Neuronal stem cell (in vitro differentiated cells): ENCODE measurements at regions not wholly inside any gene's neighbourhood (a gene's known extent, or its start where the extent isn't known, plus 50 kb on each side); places are given as distances from the start of the nearest gene placed in this dataset.
A peak's percentile ranks its signal among the peaks of the same experiment; 100 is the strongest.

ENCODE experiments used
- DNase-seq: peaks from one replicate; pipeline ENCODE4 v3.0.0-alpha.2; 2013; ENCODE audit warnings: low spot score
- H2AFZ ChIP-seq: one replicate; pipeline ENCODE4 v1.6.1; 2013; ENCODE audit warnings: mild to moderate bottlenecking, low read length, inconsistent platforms
- H2AK5ac ChIP-seq: 2 replicates; pipeline ENCODE4 v1.6.1; 2013; ENCODE audit warnings: low read depth, mild to moderate bottlenecking, inconsistent platforms, low read length, moderate library complexity, mixed read lengths
- H2BK120ac ChIP-seq: 2 replicates; pipeline ENCODE4 v1.6.1; 2013; ENCODE audit warnings: low read depth, mild to moderate bottlenecking, inconsistent platforms, low read length, moderate library complexity, mixed read lengths
- H2BK12ac ChIP-seq: one replicate; pipeline ENCODE4 v1.6.1; 2013; ENCODE audit warnings: low read length, inconsistent platforms
- H2BK15ac ChIP-seq: 2 replicates; pipeline ENCODE4 v1.6.1; 2013; ENCODE audit warnings: mild to moderate bottlenecking, low read length, inconsistent platforms, mixed read lengths
- H2BK5ac ChIP-seq: one replicate; pipeline ENCODE4 v1.6.1; 2013; ENCODE audit warnings: inconsistent platforms, mild to moderate bottlenecking, low read length, moderate library complexity
- H3K14ac ChIP-seq: one replicate; pipeline ENCODE4 v1.6.1; 2013; ENCODE audit warnings: low read length, inconsistent platforms
- H3K18ac ChIP-seq: 2 replicates; pipeline ENCODE4 v1.6.1; 2013; ENCODE audit warnings: low read length, inconsistent platforms
- H3K23ac ChIP-seq: 2 replicates; pipeline ENCODE4 v1.6.1; 2013; ENCODE audit warnings: low read depth, mild to moderate bottlenecking, mixed read lengths, low read length, inconsistent platforms; ENCODE audit not compliant: poor library complexity
- H3K27ac ChIP-seq: replicated peaks from 3 replicates; pipeline ENCODE4 v1.5.1; 2013; ENCODE audit warnings: low read length, inconsistent platforms
- H3K27me3 ChIP-seq, 3 experiments: 2 replicates each; pipeline ENCODE4 v1.6.1; 2013; ENCODE audit warnings: low read length in 3 of 3, mild to moderate bottlenecking in 2 of 3, inconsistent platforms in 1 of 3, low read depth in 1 of 3, mixed read lengths in 1 of 3, moderate library complexity in 1 of 3; ENCODE audit not compliant: control insufficient read depth in 3 of 3, insufficient read depth in 3 of 3
- H3K36me3 ChIP-seq, 2 donors: replicated peaks in 1 of 2; 2 replicates each; pipeline ENCODE4 v1.6.1; 2013; ENCODE audit warnings: low read length in 2 of 2; ENCODE audit not compliant: control insufficient read depth in 2 of 2, insufficient read depth in 2 of 2
- H3K4ac ChIP-seq: 2 replicates; pipeline ENCODE4 v1.6.1; 2013; ENCODE audit warnings: inconsistent platforms, mild to moderate bottlenecking, low read length, moderate library complexity
- H3K4me1 ChIP-seq, 2 donors: 1 replicate in 1 of 2; 2 replicates in 1 of 2; pipeline ENCODE4 v1.6.1; 2013; ENCODE audit warnings: low read length in 2 of 2, low read depth in 1 of 2; ENCODE audit not compliant: control insufficient read depth in 2 of 2, insufficient read depth in 1 of 2
- H3K4me2 ChIP-seq: one replicate; pipeline ENCODE4 v1.6.1; 2013; ENCODE audit warnings: mild to moderate bottlenecking, low read length, inconsistent platforms; ENCODE audit not compliant: insufficient read depth, poor library complexity, severe bottlenecking
- H3K4me3 ChIP-seq, 2 donors: 2 replicates each; pipeline ENCODE4 v1.5.1; 2013; ENCODE audit warnings: low read length in 2 of 2, mild to moderate bottlenecking in 2 of 2, inconsistent platforms in 1 of 2, moderate library complexity in 1 of 2
- H3K79me1 ChIP-seq: one replicate; pipeline ENCODE4 v1.6.1; 2013; ENCODE audit warnings: low read depth, mild to moderate bottlenecking, inconsistent platforms, low read length, moderate library complexity
- H3K9ac ChIP-seq: one replicate; pipeline ENCODE4 v1.6.1; 2013; ENCODE audit warnings: mild to moderate bottlenecking, low read depth, low read length, inconsistent platforms; ENCODE audit not compliant: poor library complexity
- H3K9me3 ChIP-seq, 2 donors: replicated peaks in 1 of 2; 2 replicates each; pipeline versions ENCODE3 to v1.6.1; 2013; ENCODE audit warnings: low read length in 2 of 2, mild to moderate bottlenecking in 2 of 2, inconsistent platforms in 1 of 2, low read depth in 1 of 2, mixed read lengths in 1 of 2, moderate library complexity in 1 of 2; ENCODE audit not compliant: control insufficient read depth in 2 of 2, insufficient read depth in 1 of 2
- H4K8ac ChIP-seq: one replicate; pipeline ENCODE4 v1.6.1; 2013; ENCODE audit warnings: low read depth, mild to moderate bottlenecking, inconsistent platforms, low read length, moderate library complexity
- H4K91ac ChIP-seq: one replicate; pipeline ENCODE4 v1.6.1; 2013; ENCODE audit warnings: low read length, low read depth, mild to moderate bottlenecking, inconsistent platforms; ENCODE audit not compliant: poor library complexity
- WGBS, 2 donors: extraction: QIAGEN DNeasy Blood & Tissue Kit; methylation state at CpG; one replicate each; pipeline ENCODE4 v1.1.7; 2013; ENCODE audit warnings: missing lambda C conversion rate in 2 of 2, mixed read lengths in 1 of 2; ENCODE audit not compliant: insufficient read length in 2 of 2, insufficient replicate concordance in 1 of 2; ENCODE audit errors: extremely low coverage in 2 of 2; 5-methylcytosine and 5-hydroxymethylcytosine counted together

GRCh38 chr14:101110729-101111619, 207.5 kb upstream of the RTL1 start:
- Histone ChIP-seq H4K91ac (no peak overlapping the region), H2BK15ac (peak overlapping the region; percentile 38), H2AK5ac (peak overlapping the region; percentile 82), H3K23ac (peak overlapping the region; percentile 80), H4K8ac (no peak overlapping the region), H3K14ac (no peak overlapping the region), H3K27me3 (peaks cover 0 to 3% (median 0%) of the 10 kb centered on the region in 3 experiments), H2AFZ (peak overlapping the region; percentile 85), H3K79me1 (no peaks in the 10 kb centered on the region), H3K9me3 (no peaks in the 10 kb centered on the region), H3K27ac (no peak overlapping the region), H3K4me3 (no peak overlapping the region), H3K9ac (peak overlapping the region; percentile 27), H2BK12ac (peak overlapping the region; percentile 87), H3K4me2 (no peak overlapping the region), H2BK5ac (peak overlapping the region; percentile 60), H3K4me1 (peaks cover 10 to 11% of the 10 kb centered on the region in 2 donors), H3K36me3 (no peaks in the 10 kb centered on the region), H3K4ac (no peak overlapping the region), H3K18ac (peak overlapping the region; percentile 89), H2BK120ac (no peak overlapping the region)
- no peak for DNase-seq
- WGBS, 2 donors: no CpG with 5 or more reads among the region's 22 CpGs

- Histone ChIP-seq H3K36me3 (no peaks in the 10 kb centered on the region), H3K27ac (no peak overlapping the region), H4K91ac (peak overlapping the region; percentile 79), H2BK5ac (peak overlapping the region; percentile 60), H4K8ac (no peak overlapping the region), H3K14ac (peak overlapping the region; percentile 60), H3K27me3 (peaks cover 0 to 3% (median 0%) of the 10 kb centered on the region in 3 experiments), H3K4me3 (no peak overlapping the region), H3K79me1 (no peaks in the 10 kb centered on the region), H2AFZ (peak overlapping the region; percentile 85), H3K9ac (no peak overlapping the region), H3K9me3 (no peaks in the 10 kb centered on the region), H3K4me1 (peaks cover 11 to 15% of the 10 kb centered on the region in 2 donors), H2BK12ac (peak overlapping the region; percentile 64), H2BK15ac (peak overlapping the region; percentile 15), H2BK120ac (no peak overlapping the region), H3K23ac (no peak overlapping the region), H3K4me2 (peak overlapping the region; percentile 3), H2AK5ac (peak overlapping the region; percentile 91), H3K4ac (peak overlapping the region; percentile 89), H3K18ac (peak overlapping the region; percentile 59)
- DNase-seq: no peak
- WGBS, 2 donors: no CpG with 5 or more reads among the region's 23 CpGs
Observed at GRCh38 chr14:101111620-101112290, 208.2 kb upstream of the RTL1 start.

- peaks cover 11 to 16% of the 10 kb centered on the region in 2 donors for H3K4me1 ChIP-seq
- no CpG with 5 or more reads among the region's 25 CpGs for WGBS, 2 donors
- H2BK120ac ChIP-seq: no peak overlapping the region
Observed at GRCh38 chr14:101112351-101113107, 209.0 kb upstream of the RTL1 start.

More at GRCh38 chr14:101112351-101113107, 209.0 kb upstream of the RTL1 start:
- Histone ChIP-seq H2AFZ (no peak overlapping the region), H3K9ac (no peak overlapping the region), H3K4ac (peak overlapping the region; percentile 56), H2BK5ac (no peak overlapping the region), H2BK15ac (peak overlapping the region; percentile 86), H4K8ac (peak overlapping the region; percentile 26), H3K23ac (peak overlapping the region; percentile 45), H3K4me3 (no peak overlapping the region), H3K36me3 (no peaks in the 10 kb centered on the region), H3K18ac (peak overlapping the region; percentile 63), H2BK12ac (peak overlapping the region; percentile 64), H4K91ac (no peak overlapping the region), H3K79me1 (no peaks in the 10 kb centered on the region), H3K27me3 (peaks cover 0 to 3% (median 0%) of the 10 kb centered on the region in 3 experiments), H2AK5ac (peak overlapping the region; percentile 91), H3K27ac (no peak overlapping the region), H3K14ac (no peak overlapping the region), H3K4me2 (no peak overlapping the region), H3K9me3 (no peaks in the 10 kb centered on the region)
- no peak for DNase-seq
